HAP-1 (cell line): ENCODE measurements at regions not wholly inside any gene's neighbourhood (a gene's known extent, or its start where the extent isn't known, plus 50 kb on each side); places are given as distances from the start of the nearest gene placed in this dataset.

Experiments used
- DNase-seq, 2 experiments: peaks; one replicate each; pipeline ENCODE4 v3.0.0-alpha.2; 2016 to 2020; ENCODE audit warnings: low spot score in 2 of 2
- H3K27me3 ChIP-seq: fragments of 250-450 bp; sonication (Bioruptor Pico); 2 replicates; pipeline ENCODE4 v1.5.1; 2020; ENCODE audit warnings: low read depth, mild to moderate bottlenecking, moderate library complexity
- H3K36me3 ChIP-seq: fragments of 250-450 bp; sonication (Bioruptor Pico); replicated peaks from 2 replicates; pipeline ENCODE4 v1.5.1; 2020; ENCODE audit warnings: mild to moderate bottlenecking
- H3K4me1 ChIP-seq: fragments of 250-450 bp; sonication (Bioruptor Pico); 2 replicates; pipeline ENCODE4 v1.5.1; 2020; ENCODE audit warnings: mild to moderate bottlenecking
- H3K4me3 ChIP-seq: fragments of 250-450 bp; sonication (Bioruptor Pico); 2 replicates; pipeline ENCODE4 v1.5.1; 2020; ENCODE audit warnings: mild to moderate bottlenecking, moderate library complexity
- H3K9me3 ChIP-seq: fragments of 250-450 bp; sonication (Bioruptor Pico); 2 replicates; pipeline ENCODE4 v1.5.1; 2020; ENCODE audit warnings: mild to moderate bottlenecking, moderate library complexity
- in situ Hi-C: fragments of 300-500 bp; cut with MboI; formaldehyde crosslinking; loops from 3 replicates; pipeline ENCODE4 v1.14.3; 2020; ENCODE audit warnings: low sequenced_read_pairs, inconsistent platforms, mixed read lengths

- in situ Hi-C loops, result no loop called here
- Histone ChIP-seq H3K9me3 (no peaks in the 10 kb centered on the region), H3K36me3 (no peaks in the 10 kb centered on the region), H3K27me3 (no peaks in the 10 kb centered on the region), H3K4me1 (peaks cover 11% of the 10 kb centered on the region), H3K4me3 (no peak overlapping the region)
- no peak for DNase-seq
These were observed 344.3 kb downstream of the BCOR start for GRCh38 chrX:39753293-39753996.

- Histone ChIP-seq H3K9me3 (no peaks in the 10 kb centered on the region), H3K36me3 (no peaks in the 10 kb centered on the region), H3K27me3 (no peaks in the 10 kb centered on the region), H3K4me3 (no peak overlapping the region), H3K4me1 (peaks cover 11% of the 10 kb centered on the region)
- in situ Hi-C loops, result no loop called here
- peak; percentile 59 to 81 for DNase-seq
These were observed 342.4 kb downstream of the BCOR start for GRCh38 chrX:39755143-39756032.

- Histone ChIP-seq H3K4me3 (no peak overlapping the region), H3K36me3 (no peaks in the 10 kb centered on the region), H3K9me3 (no peaks in the 10 kb centered on the region), H3K27me3 (no peaks in the 10 kb centered on the region), H3K4me1 (peaks cover 11% of the 10 kb centered on the region)
- DNase-seq, result no peak
- in situ Hi-C loops, result no loop called here
These were observed 341.5 kb downstream of the BCOR start for GRCh38 chrX:39756086-39756883.

- H3K9me3 ChIP-seq, result no peaks in the 10 kb centered on the region
- peaks cover 11% of the 10 kb centered on the region for H3K4me1 ChIP-seq
- DNase-seq, result no peak
- no peaks in the 10 kb centered on the region for H3K27me3 ChIP-seq
- no peak overlapping the region for H3K4me3 ChIP-seq
- in situ Hi-C loops, result no loop called here
- no peaks in the 10 kb centered on the region for H3K36me3 ChIP-seq
These were observed 339.8 kb downstream of the BCOR start for GRCh38 chrX:39757971-39758370.

GRCh38 chrX:39758791-39759525, 338.8 kb downstream of the BCOR start:
- DNase-seq, result no peak
- H3K4me3 ChIP-seq, result no peak overlapping the region
- no peaks in the 10 kb centered on the region for H3K36me3 ChIP-seq
- no peaks in the 10 kb centered on the region for H3K27me3 ChIP-seq
- H3K4me1 ChIP-seq, result peaks cover 11% of the 10 kb centered on the region
- no peaks in the 10 kb centered on the region for H3K9me3 ChIP-seq
- in situ Hi-C loops, result no loop called here

GRCh38 chrX:39759526-39760224, 338.1 kb downstream of the BCOR start:
- no peak overlapping the region for H3K4me3 ChIP-seq
- DNase-seq, result no peak
- in situ Hi-C loops, result no loop called here
- no peaks in the 10 kb centered on the region for H3K27me3 ChIP-seq
- H3K36me3 ChIP-seq, result no peaks in the 10 kb centered on the region
- H3K4me1 ChIP-seq, result peaks cover 11% of the 10 kb centered on the region
- no peaks in the 10 kb centered on the region for H3K9me3 ChIP-seq

GRCh38 chrX:39760930-39761329, 336.8 kb downstream of the BCOR start:
- Histone ChIP-seq H3K4me3 (no peak overlapping the region), H3K4me1 (peaks cover 3% of the 10 kb centered on the region), H3K27me3 (no peaks in the 10 kb centered on the region), H3K9me3 (no peaks in the 10 kb centered on the region), H3K36me3 (no peaks in the 10 kb centered on the region)
- DNase-seq, result no peak
- in situ Hi-C loops, result no loop called here

GRCh38 chrX:39762266-39762841, 335.4 kb downstream of the BCOR start:
- in situ Hi-C loops, result no loop called here

GRCh38 chrX:39764441-39764914, 333.3 kb downstream of the BCOR start:
- Histone ChIP-seq H3K4me3 (no peak overlapping the region), H3K36me3 (no peaks in the 10 kb centered on the region), H3K9me3 (no peaks in the 10 kb centered on the region), H3K4me1 (no peaks in the 10 kb centered on the region), H3K27me3 (no peaks in the 10 kb centered on the region)
- in situ Hi-C loops, result no loop called here
- no peak for DNase-seq

More at GRCh38 chrX:39762266-39762841, 335.4 kb downstream of the BCOR start:
- no peaks in the 10 kb centered on the region for H3K9me3 ChIP-seq
- H3K4me3 ChIP-seq, result no peak overlapping the region
- H3K27me3 ChIP-seq, result no peaks in the 10 kb centered on the region
- H3K36me3 ChIP-seq, result no peaks in the 10 kb centered on the region
- H3K4me1 ChIP-seq, result no peaks in the 10 kb centered on the region
- peak in 1 of 2 experiments; percentile 22 for DNase-seq

GRCh38 chrX:39765327-39765726, 332.4 kb downstream of the BCOR start:
- no peak for DNase-seq

GRCh38 chrX:39766085-39766726, 331.6 kb downstream of the BCOR start:
- Histone ChIP-seq H3K36me3 (no peaks in the 10 kb centered on the region), H3K4me1 (no peaks in the 10 kb centered on the region), H3K27me3 (no peaks in the 10 kb centered on the region), H3K9me3 (no peaks in the 10 kb centered on the region), H3K4me3 (no peak overlapping the region)
- in situ Hi-C loops, result no loop called here
- no peak for DNase-seq

More at GRCh38 chrX:39765327-39765726, 332.4 kb downstream of the BCOR start:
- no peaks in the 10 kb centered on the region for H3K9me3 ChIP-seq
- H3K36me3 ChIP-seq, result no peaks in the 10 kb centered on the region
- H3K4me1 ChIP-seq, result no peaks in the 10 kb centered on the region
- H3K27me3 ChIP-seq, result no peaks in the 10 kb centered on the region
- in situ Hi-C loops, result no loop called here
- no peak overlapping the region for H3K4me3 ChIP-seq

- Histone ChIP-seq H3K36me3 (no peaks in the 10 kb centered on the region), H3K9me3 (no peaks in the 10 kb centered on the region), H3K27me3 (no peaks in the 10 kb centered on the region), H3K4me3 (no peak overlapping the region), H3K4me1 (peaks cover 2% of the 10 kb centered on the region; the same call in 1 of the 2 replicates)
- in situ Hi-C loops, result no loop called here
- no peak for DNase-seq
These were observed 330.9 kb downstream of the BCOR start for GRCh38 chrX:39766855-39767254.
